ENCODE measurements at regions not wholly inside any gene's neighbourhood (a gene's known extent, or its start where the extent isn't known, plus 50 kb on each side); places are given as distances from the start of the nearest gene placed in this dataset.

- H3K4me3 ChIP-seq = no peak overlapping the region
- TF ChIP-seq CTCF (IDR thresholded peaks at IDR 0.05) = no peak
Observed at GRCh38 chr15:70519004-70519365, 244.4 kb downstream of the UACA start.

GRCh38 chr15:70518201-70519003 lies 245.0 kb downstream of the UACA start:
- H3K27ac ChIP-seq = no peak overlapping the region
- no peak for TF ChIP-seq CTCF (IDR thresholded peaks at IDR 0.05)
- H3K4me3 ChIP-seq = no peak overlapping the region
- no peak for DNase-seq (ENCODE audit: low spot score)

More at GRCh38 chr15:70519004-70519365, 244.4 kb downstream of the UACA start:
- DNase-seq (ENCODE audit: low spot score) = no peak
- no peak overlapping the region for H3K27ac ChIP-seq

GRCh38 chr15:70517194-70517590 lies 246.2 kb downstream of the UACA start:
- no peak for DNase-seq (ENCODE audit: low spot score)
- H3K27ac ChIP-seq = no peak overlapping the region
- TF ChIP-seq CTCF (IDR thresholded peaks at IDR 0.05) = no peak
- no peak overlapping the region for H3K4me3 ChIP-seq

GRCh38 chr15:70516408-70517193 lies 246.8 kb downstream of the UACA start:
- Histone ChIP-seq H3K4me3 (no peak overlapping the region), H3K27ac (no peak overlapping the region)
- TF ChIP-seq CTCF (IDR thresholded peaks at IDR 0.05) = no peak
- no peak for DNase-seq (ENCODE audit: low spot score)

- Histone ChIP-seq H3K27ac (no peak overlapping the region), H3K4me3 (no peak overlapping the region)
- no peak for TF ChIP-seq CTCF (IDR thresholded peaks at IDR 0.05)
- DNase-seq (ENCODE audit: low spot score) = no peak
Observed at GRCh38 chr15:70514251-70514650, 249.1 kb downstream of the UACA start.

- Histone ChIP-seq H3K4me3 (no peak overlapping the region), H3K27ac (no peak overlapping the region)
- no peak for DNase-seq (ENCODE audit: low spot score)
- TF ChIP-seq CTCF (IDR thresholded peaks at IDR 0.05) = no peak
Observed at GRCh38 chr15:70513819-70514218, 249.5 kb downstream of the UACA start.

All from coronary artery (tissue), 2 donors.